ENCODE measurements at regions not wholly inside any gene's neighbourhood (a gene's known extent, or its start where the extent isn't known, plus 50 kb on each side); places are given as distances from the start of the nearest gene placed in this dataset.

DNA sequence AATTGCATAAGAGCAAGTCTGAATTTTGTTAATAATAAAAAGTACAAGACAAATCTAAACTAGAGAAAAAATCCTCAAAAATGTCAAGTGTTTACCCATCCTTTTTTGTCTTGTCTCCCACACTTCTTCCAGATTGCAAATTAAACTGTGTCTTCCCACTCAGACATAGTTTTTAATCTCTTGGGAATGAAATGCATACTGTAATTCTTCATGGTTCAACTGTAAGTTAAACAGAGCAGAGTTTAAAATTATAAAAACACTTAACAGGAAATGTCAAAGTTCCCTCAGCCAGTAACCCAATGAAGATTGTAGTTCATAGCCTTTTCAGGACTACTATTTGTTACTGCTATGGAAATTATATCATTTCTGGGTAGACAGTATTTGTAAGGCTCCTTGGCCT lies 171.8 kb downstream of the UBE2E3 start:
- DNase-seq = no peak

DNA sequence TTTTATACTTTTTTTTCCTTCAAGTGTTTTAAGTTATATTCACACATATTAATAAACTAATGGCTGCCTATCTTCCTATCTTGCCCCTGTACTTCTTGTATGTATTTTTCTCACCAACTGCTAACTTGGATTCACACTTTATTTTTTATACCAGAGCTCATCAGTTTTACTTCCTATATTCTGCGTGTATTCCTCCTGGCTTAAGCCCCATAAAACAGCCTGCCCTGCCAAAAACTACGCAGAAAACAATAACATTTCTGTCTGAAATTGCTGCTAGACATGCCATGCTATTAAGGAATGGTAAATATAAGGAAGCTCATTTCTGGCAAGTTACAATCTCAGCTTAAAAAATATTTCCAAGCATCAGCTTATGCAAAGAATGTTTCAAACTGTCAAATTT lies 172.3 kb downstream of the UBE2E3 start:
- DNase-seq = no peak

DNA sequence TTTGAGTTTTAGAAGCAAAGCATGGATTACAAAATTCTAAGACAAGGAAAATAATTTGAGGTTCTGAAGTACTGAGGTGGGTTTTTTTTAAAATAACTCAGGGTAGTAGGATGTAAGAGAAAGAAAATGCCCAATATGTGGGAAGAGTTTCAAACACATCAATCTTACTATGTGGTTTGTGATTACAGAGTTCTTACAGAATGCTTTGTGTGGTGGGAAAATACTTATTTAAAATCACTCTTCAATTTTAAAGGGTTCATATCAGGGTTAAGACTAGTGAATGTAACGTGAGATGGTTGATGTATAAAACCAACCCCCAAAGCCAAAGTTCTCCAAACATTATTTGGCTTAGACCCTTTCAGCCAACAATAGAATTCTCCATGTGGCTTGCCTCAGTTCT lies 173.5 kb downstream of the UBE2E3 start:
- no peak for DNase-seq

DNA sequence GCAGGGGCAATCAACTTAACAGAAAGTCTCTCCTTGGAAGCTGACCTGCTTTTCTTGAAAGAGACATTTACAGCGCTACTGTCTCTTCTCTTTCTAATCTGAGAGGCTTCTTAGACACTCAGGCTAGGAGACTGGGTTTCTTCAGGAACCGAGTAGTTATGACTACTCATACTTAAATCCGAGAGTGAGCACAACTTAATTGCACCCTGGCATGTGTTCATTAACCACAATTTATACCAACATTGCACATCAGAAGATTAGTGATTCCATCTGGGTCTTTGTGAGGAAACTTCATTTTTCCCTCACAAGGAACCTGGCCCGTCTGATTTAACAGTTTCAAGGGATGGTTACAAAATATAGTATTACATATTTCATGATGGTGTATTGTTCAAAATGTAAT lies 176.9 kb downstream of the UBE2E3 start:
- DNase-seq = no peak

DNA sequence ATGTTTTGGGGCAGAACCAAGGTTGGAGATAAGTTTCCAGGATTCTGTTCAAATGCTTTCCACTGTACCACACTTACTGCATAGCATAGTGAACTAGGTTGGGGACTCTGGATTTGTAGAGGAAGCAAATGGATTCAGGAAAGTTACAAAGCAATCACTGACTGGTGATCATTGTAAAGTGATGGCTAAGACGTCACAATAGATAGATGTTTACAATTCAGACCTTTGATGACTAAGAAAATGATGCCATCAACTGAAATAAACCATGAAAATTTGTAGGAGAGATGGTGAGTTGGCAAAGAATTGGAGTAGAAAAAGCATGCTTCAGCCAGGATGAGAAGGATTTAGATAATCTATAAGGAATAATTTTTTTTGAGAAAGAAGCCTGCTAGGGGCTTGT lies 178.0 kb downstream of the UBE2E3 start:
- DNase-seq = no peak

DNA sequence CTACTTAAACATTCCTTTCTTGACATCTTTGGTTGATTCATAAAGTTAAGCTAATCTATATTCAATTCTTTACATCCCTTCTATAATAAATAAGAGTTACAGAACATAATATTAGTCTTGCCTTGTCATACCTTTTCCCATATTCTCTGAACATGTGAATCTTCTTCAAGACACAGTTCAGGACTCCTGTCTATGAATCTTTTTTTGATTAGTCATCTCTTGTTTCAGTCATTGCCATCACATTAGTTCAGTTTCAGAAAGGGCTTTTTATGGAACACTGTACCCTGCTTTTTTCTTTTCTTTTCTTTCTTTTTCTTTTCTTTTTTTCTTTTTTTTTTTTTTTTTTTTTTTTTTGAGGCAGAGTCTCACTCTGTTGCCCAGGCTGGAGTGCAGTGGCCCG lies 181.2 kb downstream of the UBE2E3 start:
- DNase-seq = no peak

DNA sequence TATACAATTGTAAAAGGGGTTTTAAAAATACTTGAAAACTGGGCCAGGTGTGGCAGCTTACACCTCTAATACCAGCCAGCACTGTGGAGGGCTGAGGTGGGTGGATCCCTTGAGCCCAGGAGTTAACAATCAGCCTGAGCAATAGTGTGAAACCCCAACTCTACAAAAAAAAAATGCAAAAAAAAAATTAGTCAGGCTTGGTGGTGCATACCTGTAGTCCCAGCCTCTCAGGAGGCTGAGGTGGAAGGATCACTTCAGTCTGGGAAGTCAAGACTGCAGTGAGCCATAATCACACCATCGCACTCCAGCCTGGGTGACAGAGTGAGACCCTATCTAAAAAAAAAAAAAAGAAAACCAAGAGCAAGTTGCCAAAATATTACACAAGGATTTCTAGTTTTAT lies 182.7 kb downstream of the UBE2E3 start:
- no peak for DNase-seq

DNA sequence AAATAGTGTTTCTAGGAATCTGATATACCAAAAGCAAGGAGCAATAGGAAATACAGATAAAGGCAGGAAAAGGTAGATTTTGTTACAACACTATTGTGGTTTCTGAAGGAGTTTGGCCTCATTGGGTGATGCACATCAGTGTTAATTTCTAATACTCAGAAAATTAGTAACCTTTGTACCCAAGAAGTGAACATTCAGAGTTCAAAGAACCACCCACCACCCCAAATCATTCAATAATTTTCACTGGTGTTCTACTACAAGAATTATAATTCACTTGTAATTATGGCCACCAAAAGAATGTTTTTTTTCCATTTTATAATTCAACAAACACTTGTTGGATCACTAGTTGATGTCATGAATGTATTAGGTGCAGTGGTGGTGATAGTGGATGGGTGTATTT lies 183.3 kb downstream of the UBE2E3 start:
- DNase-seq = no peak

DNA sequence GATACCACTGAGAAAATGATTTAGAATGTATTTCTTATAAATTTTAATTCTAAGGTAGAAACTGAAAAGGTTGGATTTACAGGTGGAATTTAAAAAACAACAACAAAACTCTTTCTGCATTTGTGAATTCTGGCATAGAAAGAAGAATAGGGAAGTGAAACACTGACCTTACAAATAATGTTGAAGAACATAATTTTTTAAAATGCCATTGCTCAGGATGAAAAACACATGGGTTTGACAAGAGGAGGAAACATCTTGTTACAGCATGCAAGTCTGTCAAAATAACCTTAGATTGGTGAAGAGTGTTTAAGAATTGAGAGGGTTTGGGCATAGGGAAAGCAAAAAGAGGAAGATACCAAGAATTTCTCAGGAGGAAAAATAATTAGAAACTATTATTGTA lies 184.3 kb downstream of the UBE2E3 start:
- DNase-seq = no peak

DNA sequence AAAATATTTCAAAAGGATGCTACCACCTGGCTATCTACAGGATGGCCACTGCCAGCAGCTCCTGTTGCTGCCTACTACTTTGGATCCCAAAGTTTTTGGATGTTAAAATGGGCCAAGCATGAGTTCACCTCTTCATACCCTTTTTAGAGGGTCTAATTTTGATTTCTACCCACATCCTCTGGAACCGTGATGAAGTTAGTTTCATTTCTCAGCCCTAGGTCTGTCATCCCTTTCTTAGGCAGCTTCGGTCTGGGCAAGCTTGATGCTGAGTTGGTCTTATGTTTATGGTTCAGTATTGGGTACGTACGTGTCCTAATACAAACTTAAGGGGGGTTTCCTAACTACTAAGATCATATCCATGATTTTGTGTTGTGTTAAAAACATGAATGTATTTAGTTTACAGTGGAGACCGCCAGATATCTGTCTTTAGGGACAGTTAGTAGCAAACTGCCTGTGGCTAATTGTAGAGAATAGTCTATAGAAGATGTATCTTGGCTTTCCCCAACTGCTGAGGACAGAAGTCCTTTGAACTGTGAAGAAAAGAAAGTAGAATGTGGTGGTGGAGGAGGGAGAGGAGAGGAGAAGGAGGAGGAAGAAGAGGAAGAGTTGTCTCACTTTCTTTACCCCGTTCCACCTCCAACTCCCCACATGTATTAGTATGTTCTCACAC lies 184.9 kb downstream of the UBE2E3 start:
- peak in 1 of 2 experiments; percentile 22 for DNase-seq

DNA sequence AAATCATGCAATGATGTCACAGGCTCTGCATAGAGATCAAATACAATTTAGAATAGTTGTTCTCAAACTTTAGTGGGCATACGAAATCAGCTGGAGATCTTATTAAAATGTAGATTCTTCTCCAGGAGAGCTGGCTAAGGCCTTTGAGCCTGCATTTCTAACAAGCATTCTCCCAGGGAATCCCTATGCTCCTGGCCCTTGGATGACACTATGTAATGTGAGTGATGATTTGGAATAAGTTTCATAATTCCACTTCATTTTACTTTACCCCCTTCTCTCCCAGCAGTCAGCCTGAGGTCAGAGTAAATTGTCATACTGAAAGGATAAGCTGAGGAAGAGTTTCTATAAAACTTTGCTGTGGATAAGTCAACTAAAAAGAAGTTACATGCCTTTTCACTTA lies 189.1 kb downstream of the UBE2E3 start:
- no peak for DNase-seq

DNA sequence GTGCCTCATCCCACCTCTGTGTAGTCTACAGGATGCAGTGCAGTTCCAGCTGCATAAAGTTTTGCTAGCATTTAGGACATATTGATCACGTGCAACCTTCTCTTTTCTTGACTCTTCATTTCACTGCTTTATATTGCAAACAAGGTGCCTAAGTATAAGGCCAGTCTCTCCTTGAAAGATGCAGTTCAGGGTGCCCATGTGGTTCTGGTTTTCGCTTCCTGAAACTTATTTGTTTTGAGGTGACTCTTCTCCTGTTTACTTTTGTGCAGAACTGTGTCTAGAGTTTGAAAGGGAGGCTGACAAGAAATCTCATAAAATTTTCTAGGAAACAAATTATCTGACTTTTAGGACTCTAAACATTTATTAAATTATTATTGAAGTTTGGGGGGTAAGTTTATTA lies 189.9 kb downstream of the UBE2E3 start:
- no peak for DNase-seq

DNA sequence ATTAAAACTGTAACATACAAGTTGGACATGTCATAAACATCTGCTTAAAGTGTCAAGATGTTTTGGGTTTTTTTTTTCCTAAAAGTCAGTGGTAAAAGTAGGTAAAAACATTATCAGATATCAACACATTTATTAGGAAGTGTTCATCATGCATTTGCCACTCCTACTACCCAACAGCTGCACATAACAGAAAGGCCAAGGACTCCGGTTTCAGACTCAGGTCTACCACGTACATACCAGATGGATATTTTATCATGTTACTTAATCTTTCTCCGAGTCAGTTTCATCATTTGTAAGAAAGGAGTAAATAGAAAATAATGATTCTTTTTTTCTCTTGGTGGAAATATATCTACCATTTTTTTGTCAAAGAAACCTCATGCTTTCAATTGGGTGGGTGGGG lies 192.3 kb downstream of the UBE2E3 start:
- DNase-seq = no peak

DNA sequence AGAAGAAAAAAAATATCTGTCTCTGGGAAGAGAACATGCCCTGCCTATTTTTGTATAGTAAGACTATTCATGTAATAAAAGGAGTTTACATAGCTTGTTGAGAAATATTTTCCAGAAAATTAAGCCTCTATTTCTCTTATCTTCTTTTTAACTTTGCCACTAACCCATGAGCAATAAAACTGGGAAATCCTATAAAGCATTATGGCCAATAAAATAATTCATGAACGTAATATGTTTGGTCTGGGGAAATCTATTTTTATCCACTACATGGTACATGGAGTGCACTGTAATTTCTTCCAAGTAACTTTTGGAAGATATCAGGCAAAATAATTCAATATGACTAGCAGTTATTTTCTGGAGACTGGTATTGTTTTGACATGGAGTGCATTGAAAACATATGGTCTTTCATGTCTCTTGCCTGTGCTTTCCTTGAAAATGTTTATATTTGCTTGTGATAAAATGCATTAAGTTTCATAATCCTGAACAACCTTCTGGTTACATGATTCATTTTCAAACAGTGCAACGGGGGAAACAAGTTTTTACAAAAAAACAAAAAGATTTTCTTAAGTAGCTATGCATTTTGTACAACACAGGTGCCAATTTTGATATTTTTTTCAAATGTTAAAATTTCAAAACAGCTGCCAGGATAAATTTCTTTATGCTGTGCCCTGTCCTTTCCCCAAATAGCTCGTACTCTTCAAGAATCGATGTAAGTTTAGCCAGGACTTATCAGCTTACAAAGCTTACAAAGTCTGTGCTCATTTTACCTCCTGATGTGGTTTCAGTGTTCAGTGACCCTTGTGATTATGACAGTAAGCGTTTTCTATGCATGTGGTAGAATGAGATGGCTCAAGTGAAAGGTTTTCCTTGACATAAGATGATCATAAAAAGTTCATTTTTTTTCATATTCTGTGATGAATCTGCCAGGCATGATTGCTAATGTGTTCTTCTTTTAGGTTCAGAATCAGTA lies 194.5 kb downstream of the UBE2E3 start:
- no peak for DNase-seq

DNA sequence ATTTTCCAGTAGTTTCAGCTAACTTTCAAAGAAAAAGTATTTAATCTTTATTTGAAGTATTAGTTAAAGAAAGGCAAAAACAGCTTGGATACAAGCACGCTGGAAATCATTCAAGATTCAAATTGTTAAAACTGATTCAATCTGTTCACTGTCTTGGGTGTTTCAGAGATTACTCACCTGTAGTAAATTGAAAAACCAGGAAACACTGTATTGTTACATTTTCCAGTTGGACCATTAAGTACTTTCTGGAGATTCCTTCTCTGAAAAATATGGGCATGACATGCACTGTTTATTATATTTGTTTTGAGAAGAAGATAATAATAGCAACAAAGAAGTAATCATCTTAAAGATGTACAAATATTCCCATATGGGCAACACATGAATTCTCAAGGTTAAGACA lies 196.1 kb downstream of the UBE2E3 start:
- no peak for DNase-seq

DNA sequence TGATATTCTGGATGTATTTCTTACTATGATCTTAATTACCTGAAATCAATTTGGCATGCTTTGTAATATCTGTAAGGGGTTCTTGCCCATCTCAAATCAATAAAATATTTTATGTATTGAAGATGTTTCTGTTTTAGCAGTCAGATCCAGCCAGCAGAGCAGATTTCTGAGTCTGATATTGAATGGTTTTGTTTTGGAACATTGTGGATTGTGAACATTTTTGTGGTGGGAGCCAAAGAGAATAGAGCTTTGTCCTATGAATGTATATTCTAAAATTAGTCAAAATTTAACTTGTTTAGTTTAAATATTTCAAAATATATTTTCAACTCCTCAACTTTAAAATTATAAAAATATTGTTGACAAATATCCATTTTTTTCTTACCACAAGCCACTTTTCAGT lies 197.0 kb downstream of the UBE2E3 start:
- no peak for DNase-seq

DNA sequence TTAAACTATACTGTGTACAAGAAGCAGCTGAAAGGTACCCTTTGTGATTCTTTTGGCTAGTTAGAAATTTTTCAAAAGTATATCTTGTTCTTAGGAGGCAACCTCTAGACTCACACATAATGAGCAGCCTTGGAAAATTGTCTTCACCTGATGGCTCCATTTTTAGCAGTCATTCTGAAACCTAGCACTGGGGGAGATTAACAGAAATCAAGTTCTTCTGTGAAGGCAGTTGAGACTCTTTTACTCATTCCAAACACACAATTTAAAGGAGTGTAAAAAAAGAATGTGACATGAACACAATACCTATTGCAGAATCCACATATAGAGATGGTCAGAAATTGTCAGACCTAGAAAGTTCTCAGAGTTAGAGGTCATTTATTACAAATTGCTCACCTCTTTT lies 197.7 kb downstream of the UBE2E3 start:
- DNase-seq = no peak

DNA sequence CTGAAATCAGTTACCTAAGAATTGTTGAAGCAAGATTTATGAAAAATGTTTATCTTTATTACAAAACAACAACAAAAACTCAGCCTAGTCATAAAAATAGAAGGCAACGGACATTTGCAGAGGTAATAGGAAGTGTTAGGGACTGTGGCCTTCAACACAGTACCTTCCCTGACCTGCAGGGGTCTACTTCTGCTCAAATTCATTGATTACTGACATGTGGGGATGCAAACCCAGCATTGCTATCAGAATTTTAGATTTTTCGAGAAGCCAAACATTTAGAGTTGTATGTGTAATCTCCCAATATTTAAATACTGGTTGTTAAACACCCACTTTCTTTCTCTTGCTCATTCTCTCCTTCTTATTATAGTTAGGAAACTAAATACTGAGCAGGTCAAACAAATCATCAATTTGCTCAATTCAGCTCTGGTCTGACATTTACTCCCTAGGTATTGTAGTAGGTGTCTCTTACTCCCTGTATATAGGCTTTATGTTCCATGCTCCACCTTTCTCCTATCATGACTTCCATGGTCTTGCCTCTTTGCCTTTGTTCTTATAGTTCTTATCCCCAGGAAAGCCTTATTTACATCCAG lies 198.5 kb downstream of the UBE2E3 start:
- DNase-seq = peak; percentile 45 to 50

DNA sequence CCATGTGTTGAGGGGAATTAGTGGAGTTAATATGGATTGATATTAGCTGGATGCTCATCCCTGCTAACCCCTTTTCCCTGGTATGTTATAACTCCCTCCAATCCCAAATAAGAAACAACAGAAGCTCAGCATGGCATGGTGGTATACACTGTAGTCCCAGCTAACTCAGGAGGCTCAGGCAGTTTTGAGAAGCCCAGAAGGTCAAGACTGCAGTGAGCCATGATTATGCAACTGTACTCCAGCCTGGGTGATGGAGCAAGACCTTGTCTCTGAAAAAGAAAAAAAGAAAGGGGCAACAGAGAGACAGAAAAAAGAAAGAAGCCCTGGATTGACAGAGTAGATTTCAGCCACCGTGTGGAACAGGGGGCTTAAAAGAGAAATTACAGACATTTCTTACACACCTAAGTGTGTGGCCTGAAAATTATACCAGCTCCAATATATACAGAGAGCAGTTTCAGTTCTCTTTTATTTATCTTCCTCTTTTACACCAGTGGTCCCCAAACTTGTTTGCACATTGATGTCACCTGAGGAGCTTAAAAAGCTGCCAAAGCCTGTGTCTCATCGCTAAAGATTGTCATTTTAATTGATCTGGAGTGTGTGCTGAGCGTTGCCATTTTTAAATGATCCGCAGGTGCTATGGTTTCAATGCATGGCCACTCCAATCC lies 203.6 kb downstream of the UBE2E3 start:
- DNase-seq = no peak

DNA sequence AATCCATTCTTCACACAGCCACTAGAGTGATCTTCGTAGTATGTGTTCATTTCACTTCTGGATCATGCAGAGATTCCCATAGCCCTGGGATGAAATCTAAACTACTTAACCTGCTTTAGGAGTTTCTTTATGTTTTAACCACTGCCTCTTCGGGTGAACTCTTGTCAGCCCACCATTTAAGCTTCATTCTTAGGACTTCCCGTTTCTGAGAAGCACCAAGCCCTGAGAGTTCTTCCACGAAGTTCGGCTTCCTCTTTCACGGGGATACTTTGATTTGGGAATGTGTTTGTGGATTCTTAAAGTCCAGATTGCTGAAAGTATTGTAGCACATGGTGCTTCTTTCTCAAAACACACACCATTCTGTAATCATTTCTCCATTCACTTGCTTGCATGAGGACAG lies 205.0 kb downstream of the UBE2E3 start:
- no peak for DNase-seq

DNA sequence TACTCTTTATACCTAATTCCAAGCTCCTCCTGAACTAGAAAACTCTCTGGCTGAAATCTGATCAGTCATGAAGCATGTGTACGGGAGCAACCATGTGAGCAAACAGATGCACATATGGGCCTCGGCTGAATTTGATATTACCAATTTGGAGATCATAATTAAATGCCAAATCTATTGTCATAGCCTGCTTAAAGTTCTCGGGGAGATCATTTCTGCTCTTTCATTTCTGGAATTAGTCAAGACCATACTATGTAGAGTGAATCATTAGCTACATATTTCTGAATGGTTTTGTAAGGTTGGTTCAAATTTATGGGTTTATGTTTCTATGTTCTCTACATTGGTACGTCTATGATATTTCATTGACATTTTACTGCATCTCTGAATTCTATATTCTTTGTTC lies 205.5 kb downstream of the UBE2E3 start:
- no peak for DNase-seq

DNA sequence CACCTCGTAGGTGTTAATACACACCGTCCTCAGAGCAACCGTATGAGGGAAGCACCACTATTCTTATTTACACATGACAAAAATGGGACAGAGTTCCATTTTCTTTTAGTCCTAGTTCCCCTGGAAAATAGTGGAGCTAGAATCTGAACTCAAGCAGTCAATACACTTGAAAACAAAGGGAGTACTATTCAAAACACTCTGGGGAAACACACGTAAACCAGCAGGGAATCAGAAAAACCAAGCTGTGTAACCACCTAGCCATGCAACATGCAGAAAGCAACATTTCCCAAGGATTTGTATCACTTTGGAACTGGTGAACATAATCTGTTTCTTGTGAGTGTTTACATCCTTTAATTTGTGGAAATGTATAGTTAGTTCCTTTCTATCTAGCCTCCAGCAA lies 208.2 kb downstream of the UBE2E3 start:
- DNase-seq = no peak

DNA sequence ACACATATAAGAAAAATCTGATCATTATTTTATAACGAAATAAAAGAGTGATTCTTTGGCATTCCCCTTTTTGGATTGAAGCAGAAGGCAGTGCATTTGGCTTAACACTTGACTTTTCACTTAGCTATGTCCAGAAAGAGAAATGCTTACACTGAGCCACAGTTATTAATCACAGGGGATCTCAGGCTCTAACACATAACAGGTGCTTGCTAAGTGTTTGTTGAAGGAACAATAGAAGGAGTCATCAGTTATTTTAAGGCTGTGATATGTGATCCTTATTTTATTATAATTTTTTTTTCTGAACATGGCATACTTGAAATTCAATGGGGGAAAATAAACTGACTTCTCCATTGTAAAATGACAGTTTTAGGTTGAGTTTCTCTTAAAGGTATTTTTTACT lies 209.5 kb downstream of the UBE2E3 start:
- DNase-seq = no peak

DNA sequence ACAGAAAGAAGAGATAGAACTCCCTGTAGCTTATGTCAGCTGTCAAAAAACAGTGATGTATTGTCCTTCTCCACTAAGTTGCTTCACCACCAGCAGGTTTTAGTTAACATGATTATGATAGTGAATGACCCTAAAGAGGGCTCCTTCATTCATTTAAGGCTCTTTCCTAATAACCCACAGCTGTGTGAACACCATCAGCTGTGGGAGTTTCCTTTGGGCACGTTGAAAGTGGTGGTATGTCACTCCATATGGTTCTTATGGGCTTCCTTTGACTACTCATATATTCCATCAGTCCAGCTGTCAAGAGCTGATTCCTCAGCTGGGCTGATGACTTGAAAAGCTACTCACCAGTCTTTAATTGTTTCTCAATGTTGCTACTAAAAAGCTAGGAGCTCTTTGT lies 210.3 kb downstream of the UBE2E3 start:
- no peak for DNase-seq

Measured in activated CD4-positive, alpha-beta T cell treated with anti-CD3 and anti-CD28 coated beads, Interleukin-2, amount 50 U/mL, for 48 hours (primary cell).